CD14-positive monocyte (primary cell): ENCODE measurements at regions not wholly inside any gene's neighbourhood (a gene's known extent, or its start where the extent isn't known, plus 50 kb on each side); places are given as distances from the start of the nearest gene placed in this dataset.

ENCODE experiments used
- DNase-seq, 3 donors: peaks; one replicate each; pipeline ENCODE4 v3.0.0-alpha.2; 2011 to 2022
- H2AFZ ChIP-seq: 2 replicates; pipeline ENCODE4 v1.6.0; 2012; ENCODE audit warnings: mild to moderate bottlenecking, low read depth, low read length, inconsistent platforms; ENCODE audit not compliant: insufficient read depth, poor library complexity, severe bottlenecking
- H3K27ac ChIP-seq, 2 donors: 1 replicate in 1 of 2; 2 replicates in 1 of 2; pipeline ENCODE4 v1.5.1; 2012 to 2013; ENCODE audit warnings: low read length in 2 of 2, control low read depth in 1 of 2, inconsistent platforms in 1 of 2, low read depth in 1 of 2, mild to moderate bottlenecking in 1 of 2
- H3K27me3 ChIP-seq, 2 donors: one replicate each; pipeline versions ENCODE4 v1.6.0 to v1.6.1; 2011 to 2013; ENCODE audit warnings: low read length in 2 of 2; ENCODE audit not compliant: control insufficient read depth in 2 of 2, insufficient read depth in 2 of 2
- H3K36me3 ChIP-seq, 2 donors: replicated peaks in 1 of 2; 1 replicate in 1 of 2; 2 replicates in 1 of 2; pipeline versions ENCODE4 v1.5.1 to v1.6.1; 2012 to 2013; ENCODE audit warnings: low read length in 2 of 2, control low read depth in 1 of 2, inconsistent platforms in 1 of 2, mild to moderate bottlenecking in 1 of 2; ENCODE audit not compliant: insufficient read depth in 2 of 2, control insufficient read depth in 1 of 2
- H3K4me1 ChIP-seq, 2 donors: 1 replicate in 1 of 2; 2 replicates in 1 of 2; pipeline versions ENCODE4 v1.5.1 to v1.6.1; 2012 to 2013; ENCODE audit warnings: low read length in 2 of 2, control low read depth in 1 of 2, inconsistent platforms in 1 of 2, mild to moderate bottlenecking in 1 of 2, moderate library complexity in 1 of 2; ENCODE audit not compliant: insufficient read depth in 2 of 2, control insufficient read depth in 1 of 2
- H3K4me2 ChIP-seq: replicated peaks from 2 replicates; pipeline ENCODE3; 2012; ENCODE audit warnings: low read length, moderate library complexity, mild to moderate bottlenecking; ENCODE audit not compliant: poor library complexity, severe bottlenecking; ENCODE audit errors: extremely low read depth
- H3K4me3 ChIP-seq, 3 experiments: fragments of 200-600 bp in 1 of 3; sonication (generic) in 1 of 3; replicated peaks in 1 of 3; 1 replicate in 2 of 3; 2 replicates in 1 of 3; pipeline ENCODE4 v1.5.1; 2011 to 2013; ENCODE audit warnings: low read length in 3 of 3, mild to moderate bottlenecking in 3 of 3, control low read depth in 2 of 3, low read depth in 2 of 3, inconsistent platforms in 1 of 3, moderate library complexity in 1 of 3
- H3K79me2 ChIP-seq: 2 replicates; pipeline ENCODE4 v1.6.0; 2012; ENCODE audit warnings: mild to moderate bottlenecking, control low read depth, inconsistent platforms, low read length, moderate library complexity; ENCODE audit not compliant: insufficient read depth
- H3K9ac ChIP-seq: 2 replicates; pipeline ENCODE4 v1.6.0; 2017; ENCODE audit warnings: low read length, mild to moderate bottlenecking; ENCODE audit not compliant: insufficient read depth, poor library complexity, severe bottlenecking
- H3K9me3 ChIP-seq, 2 donors: replicated peaks in 1 of 2; 1 replicate in 1 of 2; 2 replicates in 1 of 2; pipeline versions ENCODE4 v1.5.1 to v1.6.1; 2012 to 2013; ENCODE audit warnings: low read length in 2 of 2, control low read depth in 1 of 2; ENCODE audit not compliant: control insufficient read depth in 1 of 2, insufficient read depth in 1 of 2
- H4K20me1 ChIP-seq: 2 replicates; pipeline ENCODE4 v1.6.0; 2012; ENCODE audit warnings: mild to moderate bottlenecking, low read length, control low read depth, moderate library complexity; ENCODE audit not compliant: insufficient read depth
- H3K27ac Mint-ChIP-seq, 7 donors: one replicate each; pipeline ENCODE4 v1.8.0; 2020; ENCODE audit warnings: mild to moderate bottlenecking in 7 of 7, mixed read lengths in 7 of 7, moderate library complexity in 6 of 7, inconsistent platforms in 2 of 7
- H3K27me3 Mint-ChIP-seq, 3 donors: one replicate each; pipeline ENCODE4 v1.8.0; 2021 to 2022; ENCODE audit warnings: low read depth in 3 of 3, mild to moderate bottlenecking in 3 of 3, mixed read lengths in 3 of 3, moderate library complexity in 3 of 3, inconsistent platforms in 1 of 3
- H3K36me3 Mint-ChIP-seq, 2 donors: one replicate each; pipeline ENCODE4 v1.8.0; 2020; ENCODE audit warnings: mixed read lengths in 2 of 2, inconsistent platforms in 1 of 2, mild to moderate bottlenecking in 1 of 2
- H3K4me1 Mint-ChIP-seq: one replicate; pipeline ENCODE4 v1.8.0; 2020; ENCODE audit warnings: mild to moderate bottlenecking, mixed read lengths
- H3K4me3 Mint-ChIP-seq, 2 donors: one replicate each; pipeline ENCODE4 v1.8.0; 2020; ENCODE audit warnings: mild to moderate bottlenecking in 2 of 2, mixed read lengths in 2 of 2, moderate library complexity in 1 of 2
- H3K9me3 Mint-ChIP-seq, 7 donors: one replicate each; pipeline ENCODE4 v1.8.0; 2020 to 2022; ENCODE audit warnings: mixed read lengths in 7 of 7, mild to moderate bottlenecking in 6 of 7, moderate library complexity in 6 of 7, inconsistent platforms in 2 of 7
- CTCF ChIP-seq: fragments of 200-600 bp; IDR thresholded peaks from one replicate; pipeline ENCODE4 v1.8.0; 2022; ENCODE audit warnings: antibody characterized with exemption, mild to moderate bottlenecking
- WGBS: methylation state at CpG from one replicate; pipeline ENCODE4 v1.1.5; 2013; ENCODE audit warnings: missing lambda C conversion rate; ENCODE audit not compliant: insufficient coverage; 5-methylcytosine and 5-hydroxymethylcytosine counted together
- intact Hi-C, 2 donors: fragments of 100-400 bp; cut with micrococcal nuclease; formaldehyde crosslinking; loops; one replicate each; pipeline versions ENCODE4 v1.15.0 to v1.15.1; 2023

DNA sequence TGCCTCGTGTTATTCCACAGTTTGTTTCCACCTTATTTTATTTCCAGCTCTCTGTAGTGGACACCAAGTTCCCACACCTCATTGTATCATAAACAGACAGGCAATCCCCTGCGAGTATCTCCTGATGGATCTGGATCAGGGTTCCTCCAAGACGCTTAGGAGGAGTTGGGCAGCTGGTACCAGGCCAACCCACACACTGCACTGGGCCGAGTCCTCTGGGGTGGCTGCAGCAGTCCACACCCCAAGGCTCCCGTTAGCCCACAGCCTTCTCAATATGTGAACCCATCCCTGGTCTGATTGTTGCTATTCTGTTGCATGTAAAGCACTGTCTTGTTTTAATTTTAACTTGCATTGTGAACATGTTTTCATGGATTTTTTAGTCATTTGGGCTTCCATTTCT is 178.8 kb upstream of the RAB6C start:
- Mint-ChIP-seq H3K4me1 (peaks cover 3% of the 10 kb centered on the region), H3K27me3 (peaks cover 3 to 6% (median 6%) of the 10 kb centered on the region in 3 donors), H3K4me3 (no peak overlapping the region), H3K36me3 (no peaks in the 10 kb centered on the region), H3K9me3 (no peaks in the 10 kb centered on the region), H3K27ac (peak overlapping the region in 1 of 7 donors; percentile 54)
- intact Hi-C loops = no loop called here
- TF ChIP-seq CTCF = no peak
- Histone ChIP-seq H3K9me3 (no peaks in the 10 kb centered on the region), H3K79me2 (no peaks in the 10 kb centered on the region), H3K36me3 (no peaks in the 10 kb centered on the region), H3K4me1 (no peaks in the 10 kb centered on the region), H3K27me3 (no peaks in the 10 kb centered on the region), H4K20me1 (no peaks in the 10 kb centered on the region), H2AFZ (no peak overlapping the region), H3K27ac (no peak overlapping the region), H3K9ac (no peak overlapping the region), H3K4me3 (no peak overlapping the region), H3K4me2 (no peak overlapping the region)
- DNase-seq = no peak
- WGBS = 85% methylated on average over 4 of the region's 5 CpGs

DNA sequence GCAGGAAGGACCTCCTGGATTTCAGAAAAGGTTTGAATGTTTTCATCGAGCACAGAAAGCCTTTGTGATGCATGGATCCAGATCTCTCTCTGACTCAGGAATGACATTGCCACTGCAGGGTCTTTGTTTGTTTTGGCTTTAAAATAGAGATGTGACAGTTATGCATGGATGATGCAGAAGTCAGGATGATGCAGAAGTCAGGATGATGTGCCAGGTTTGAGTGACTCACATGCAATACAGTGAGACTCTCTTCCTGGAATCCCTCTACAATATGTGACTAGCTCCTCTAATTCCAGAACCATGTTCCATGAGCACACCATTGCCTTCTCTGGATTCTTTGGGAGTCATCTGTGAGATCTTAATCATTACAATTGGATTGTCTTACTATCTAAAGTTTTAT is 177.9 kb upstream of the RAB6C start:
- H3K4me1 ChIP-seq = no peaks in the 10 kb centered on the region
- WGBS = 67% methylated on average over 1 of the region's 1 CpG

More for the DNA sequence above, 177.9 kb upstream of the RAB6C start:
- Histone ChIP-seq H3K4me3 (no peak overlapping the region), H3K36me3 (no peaks in the 10 kb centered on the region), H4K20me1 (no peaks in the 10 kb centered on the region), H3K9me3 (no peaks in the 10 kb centered on the region), H3K9ac (no peak overlapping the region), H3K4me2 (no peak overlapping the region), H3K27me3 (no peaks in the 10 kb centered on the region), H2AFZ (no peak overlapping the region), H3K27ac (no peak overlapping the region), H3K79me2 (no peaks in the 10 kb centered on the region)
- TF ChIP-seq CTCF = no peak
- no peak for DNase-seq
- Mint-ChIP-seq H3K27me3 (peaks cover 3 to 8% (median 6%) of the 10 kb centered on the region in 3 donors), H3K4me3 (no peak overlapping the region), H3K4me1 (peaks cover 3% of the 10 kb centered on the region), H3K9me3 (no peaks in the 10 kb centered on the region), H3K36me3 (no peaks in the 10 kb centered on the region), H3K27ac (no peak overlapping the region)
- intact Hi-C loops = no loop called here
